ENCODE measurements at regions not wholly inside any gene's neighbourhood (a gene's known extent, or its start where the extent isn't known, plus 50 kb on each side); places are given as distances from the start of the nearest gene placed in this dataset.

- DNase-seq (ENCODE audit: low spot score) = no peak
These were observed 169.9 kb downstream of the DIPK2A start for GRCh38 chr3:144141496-144141895.

GRCh38 chr3:144142151-144142840, 170.7 kb downstream of the DIPK2A start:
- no peak for DNase-seq (ENCODE audit: low spot score)

GRCh38 chr3:144148356-144148755, 176.7 kb downstream of the DIPK2A start:
- DNase-seq (ENCODE audit: low spot score) = no peak

- no peak for DNase-seq (ENCODE audit: low spot score)
These were observed 180.4 kb downstream of the DIPK2A start for GRCh38 chr3:144151983-144152382.

- DNase-seq (ENCODE audit: low spot score) = no peak
These were observed 189.0 kb downstream of the DIPK2A start for GRCh38 chr3:144160627-144161026.

GRCh38 chr3:144162042-144162441, 190.4 kb downstream of the DIPK2A start:
- no peak for DNase-seq (ENCODE audit: low spot score)

GRCh38 chr3:144164352-144164751, 192.7 kb downstream of the DIPK2A start:
- DNase-seq (ENCODE audit: low spot score) = no peak

- DNase-seq (ENCODE audit: low spot score) = no peak
These were observed 193.9 kb downstream of the DIPK2A start for GRCh38 chr3:144165482-144165881.

- DNase-seq (ENCODE audit: low spot score) = no peak
These were observed 196.0 kb downstream of the DIPK2A start for GRCh38 chr3:144167634-144168033.

- DNase-seq (ENCODE audit: low spot score) = no peak
These were observed 201.9 kb downstream of the DIPK2A start for GRCh38 chr3:144173491-144173890.

- no peak for DNase-seq (ENCODE audit: low spot score)
These were observed 204.2 kb downstream of the DIPK2A start for GRCh38 chr3:144175644-144176425.

GRCh38 chr3:144177649-144178048, 206.0 kb downstream of the DIPK2A start:
- DNase-seq (ENCODE audit: low spot score) = no peak

GRCh38 chr3:144178607-144179006, 207.0 kb downstream of the DIPK2A start:
- DNase-seq (ENCODE audit: low spot score) = no peak

GRCh38 chr3:144181062-144181461, 209.4 kb downstream of the DIPK2A start:
- DNase-seq (ENCODE audit: low spot score) = no peak

- DNase-seq (ENCODE audit: low spot score) = no peak
These were observed 210.9 kb downstream of the DIPK2A start for GRCh38 chr3:144182501-144182900.

- DNase-seq (ENCODE audit: low spot score) = no peak
These were observed 213.7 kb downstream of the DIPK2A start for GRCh38 chr3:144185276-144185675.

- DNase-seq (ENCODE audit: low spot score) = no peak
These were observed 216.0 kb downstream of the DIPK2A start for GRCh38 chr3:144187531-144188210.

- DNase-seq (ENCODE audit: low spot score) = no peak
These were observed 217.4 kb downstream of the DIPK2A start for GRCh38 chr3:144189044-144189443.

GRCh38 chr3:144197116-144197515, 225.5 kb downstream of the DIPK2A start:
- DNase-seq (ENCODE audit: low spot score) = no peak

- no peak for DNase-seq (ENCODE audit: low spot score)
These were observed 226.0 kb downstream of the DIPK2A start for GRCh38 chr3:144197582-144197981.

GRCh38 chr3:144200004-144200403, 228.4 kb downstream of the DIPK2A start:
- no peak for DNase-seq (ENCODE audit: low spot score)

- no peak for DNase-seq (ENCODE audit: low spot score)
These were observed 228.8 kb downstream of the DIPK2A start for GRCh38 chr3:144200466-144200865.

GRCh38 chr3:144221761-144222160, 250.1 kb downstream of the DIPK2A start:
- no peak for DNase-seq (ENCODE audit: low spot score)

Measured in SW480 (cell line).